PC-9 (cell line): ENCODE measurements at regions not wholly inside any gene's neighbourhood (a gene's known extent, or its start where the extent isn't known, plus 50 kb on each side); places are given as distances from the start of the nearest gene placed in this dataset.
"Not testable (repeated sequence)": the region's sequence is repeated elsewhere in the genome, so short reads cannot be mapped to it uniquely, and the experiment has no call there.

Experiments
- CTCF ChIP-seq: fragments of 200-600 bp; sonication (generic); conservative IDR thresholded peaks from 2 replicates; pipeline ENCODE4 v1.6.1; 2017; ENCODE audit warnings: mixed run types, antibody characterized with exemption, mild to moderate bottlenecking, moderate library complexity
- EZH2 ChIP-seq: fragments of 200-600 bp; sonication (generic); IDR thresholded peaks from 2 replicates; pipeline ENCODE4 v1.8.0; 2017; ENCODE audit warnings: antibody characterized with exemption, low read depth

GRCh38 chr3:153828346-153828745 lies 292.8 kb upstream of the ARHGEF26 start:
- TF ChIP-seq CTCF, EZH2: not testable (repeated sequence)
